ENCODE measurements at regions not wholly inside any gene's neighbourhood (a gene's known extent, or its start where the extent isn't known, plus 50 kb on each side); places are given as distances from the start of the nearest gene placed in this dataset.
"Not testable (repeated sequence)": the region's sequence is repeated elsewhere in the genome, so short reads cannot be mapped to it uniquely, and the experiment has no call there.

- DNase-seq (ENCODE audit: low read depth): no peak
- TF ChIP-seq CTCF (IDR thresholded peaks at IDR 0.05; ENCODE audit: insufficient read depth, low read depth, low read length): no peak
- H3K36me3 ChIP-seq (ENCODE audit: control insufficient read depth, insufficient read depth, low read length): no peaks in the 10 kb centered on the region
- ChIA-PET POLR2A (no interaction called here), CTCF (no interaction called here)
- H3K4me3 ChIP-seq (ENCODE audit: low read depth, low read length): no peak overlapping the region
- no peaks in the 10 kb centered on the region for H3K27me3 ChIP-seq (ENCODE audit: control insufficient read depth, insufficient read depth, low read length)
These were observed 490.8 kb downstream of the HTR1B start for GRCh38 chr6:76972474-76972873.

- CTCF ChIA-PET; H3K36me3 ChIP-seq (ENCODE audit: control insufficient read depth, insufficient read depth, low read length); POLR2A ChIA-PET; H3K27me3 ChIP-seq (ENCODE audit: control insufficient read depth, insufficient read depth, low read length); DNase-seq (ENCODE audit: low read depth); H3K4me3 ChIP-seq (ENCODE audit: low read depth, low read length): not testable (repeated sequence)
These were observed 504.1 kb downstream of the HTR1B start for GRCh38 chr6:76959177-76959576.

GRCh38 chr6:76942203-76942966 lies 520.9 kb downstream of the HTR1B start:
- no peak for TF ChIP-seq CTCF (IDR thresholded peaks at IDR 0.05; ENCODE audit: insufficient read depth, low read depth, low read length)
- ChIA-PET CTCF (no interaction called here), POLR2A (no interaction called here)
- no peak for DNase-seq (ENCODE audit: low read depth)
- Histone ChIP-seq H3K27me3 (ENCODE audit: control insufficient read depth, insufficient read depth, low read length) (no peaks in the 10 kb centered on the region), H3K4me3 (ENCODE audit: low read depth, low read length) (no peak overlapping the region), H3K36me3 (ENCODE audit: control insufficient read depth, insufficient read depth, low read length) (no peaks in the 10 kb centered on the region)

- ChIA-PET POLR2A (no interaction called here), CTCF (no interaction called here)
- no peaks in the 10 kb centered on the region for H3K27me3 ChIP-seq (ENCODE audit: control insufficient read depth, insufficient read depth, low read length)
- no peaks in the 10 kb centered on the region for H3K36me3 ChIP-seq (ENCODE audit: control insufficient read depth, insufficient read depth, low read length)
- no peak for DNase-seq (ENCODE audit: low read depth)
- no peak for TF ChIP-seq CTCF (IDR thresholded peaks at IDR 0.05; ENCODE audit: insufficient read depth, low read depth, low read length)
- no peak overlapping the region for H3K4me3 ChIP-seq (ENCODE audit: low read depth, low read length)
These were observed 523.1 kb downstream of the HTR1B start for GRCh38 chr6:76940191-76940590.

GRCh38 chr6:76914737-76915136 lies 548.6 kb downstream of the HTR1B start:
- no peak for DNase-seq (ENCODE audit: low read depth)
- no peak overlapping the region for H3K4me3 ChIP-seq (ENCODE audit: low read depth, low read length)
- ChIA-PET CTCF (no interaction called here), POLR2A (no interaction called here)
- no peaks in the 10 kb centered on the region for H3K27me3 ChIP-seq (ENCODE audit: control insufficient read depth, insufficient read depth, low read length)
- TF ChIP-seq CTCF (IDR thresholded peaks at IDR 0.05; ENCODE audit: insufficient read depth, low read depth, low read length): no peak
- H3K36me3 ChIP-seq (ENCODE audit: control insufficient read depth, insufficient read depth, low read length): no peaks in the 10 kb centered on the region

GRCh38 chr6:76905541-76905940 lies 557.8 kb downstream of the HTR1B start:
- H3K36me3 ChIP-seq (ENCODE audit: control insufficient read depth, insufficient read depth, low read length); CTCF ChIA-PET; POLR2A ChIA-PET; DNase-seq (ENCODE audit: low read depth); H3K4me3 ChIP-seq (ENCODE audit: low read depth, low read length); H3K27me3 ChIP-seq (ENCODE audit: control insufficient read depth, insufficient read depth, low read length): not testable (repeated sequence)

Measured in BJ (cell line).